IPS DF 6.9 (cell line): ENCODE measurements at regions not wholly inside any gene's neighbourhood (a gene's known extent, or its start where the extent isn't known, plus 50 kb on each side); places are given as distances from the start of the nearest gene placed in this dataset.

Source experiments
- DNase-seq: peaks from one replicate; pipeline ENCODE4 v3.0.0-alpha.2; 2013; ENCODE audit warnings: low read depth, low spot score
- H3K27ac ChIP-seq: one replicate; pipeline ENCODE4 v1.5.1; 2013; ENCODE audit warnings: low read length, control low read depth
- H3K27me3 ChIP-seq: 2 replicates; pipeline ENCODE4 v1.6.1; 2013; ENCODE audit warnings: mild to moderate bottlenecking, low read length; ENCODE audit not compliant: control insufficient read depth, insufficient read depth
- H3K36me3 ChIP-seq: 2 replicates; pipeline ENCODE4 v1.6.1; 2013; ENCODE audit warnings: low read length; ENCODE audit not compliant: control insufficient read depth, insufficient read depth
- H3K4me1 ChIP-seq: 2 replicates; pipeline ENCODE4 v1.6.1; 2013; ENCODE audit warnings: low read length; ENCODE audit not compliant: control insufficient read depth, insufficient read depth
- H3K4me3 ChIP-seq: 2 replicates; pipeline ENCODE4 v1.5.1; 2013; ENCODE audit warnings: mild to moderate bottlenecking, low read length
- H3K9me3 ChIP-seq: 2 replicates; pipeline ENCODE4 v1.6.1; 2013; ENCODE audit warnings: low read length, inconsistent platforms; ENCODE audit not compliant: control insufficient read depth, insufficient read depth
- WGBS: extraction: QIAGEN DNeasy Blood & Tissue Kit; methylation state at CpG from one replicate; pipeline ENCODE4 v1.1.7; 2013; ENCODE audit warnings: mixed read lengths, missing lambda C conversion rate; ENCODE audit not compliant: insufficient read length, insufficient coverage; 5-methylcytosine and 5-hydroxymethylcytosine counted together

GRCh38 chr7:45387837-45388236 is 186.3 kb upstream of the ADCY1 start:
- Histone ChIP-seq H3K27me3 (no peaks in the 10 kb centered on the region), H3K36me3 (no peaks in the 10 kb centered on the region), H3K4me1 (no peaks in the 10 kb centered on the region), H3K27ac (no peak overlapping the region), H3K4me3 (no peak overlapping the region), H3K9me3 (no peaks in the 10 kb centered on the region)
- no CpG with 5 or more reads among the region's 4 CpGs for WGBS
- no peak for DNase-seq

- H3K27ac ChIP-seq = no peak overlapping the region
- no peak for DNase-seq
- H3K4me1 ChIP-seq = no peaks in the 10 kb centered on the region
- H3K36me3 ChIP-seq = no peaks in the 10 kb centered on the region
- H3K27me3 ChIP-seq = no peaks in the 10 kb centered on the region
- no peak overlapping the region for H3K4me3 ChIP-seq
- H3K9me3 ChIP-seq = no peaks in the 10 kb centered on the region
- no CpG with 5 or more reads among the region's 7 CpGs for WGBS
These were observed 184.9 kb upstream of the ADCY1 start for GRCh38 chr7:45389073-45389872.

- no peak for DNase-seq
- Histone ChIP-seq H3K4me1 (no peaks in the 10 kb centered on the region), H3K4me3 (no peak overlapping the region), H3K36me3 (no peaks in the 10 kb centered on the region), H3K9me3 (no peaks in the 10 kb centered on the region), H3K27ac (no peak overlapping the region), H3K27me3 (no peaks in the 10 kb centered on the region)
- no CpG with 5 or more reads among the region's 4 CpGs for WGBS
These were observed 184.0 kb upstream of the ADCY1 start for GRCh38 chr7:45390180-45390579.

- no peak for DNase-seq
- Histone ChIP-seq H3K27me3 (no peaks in the 10 kb centered on the region), H3K9me3 (no peaks in the 10 kb centered on the region), H3K4me1 (no peaks in the 10 kb centered on the region), H3K4me3 (no peak overlapping the region), H3K36me3 (no peaks in the 10 kb centered on the region), H3K27ac (no peak overlapping the region)
- WGBS = no CpG with 5 or more reads among the region's 5 CpGs
These were observed 183.4 kb upstream of the ADCY1 start for GRCh38 chr7:45390731-45391130.

GRCh38 chr7:45391618-45392451 is 182.3 kb upstream of the ADCY1 start:
- H3K27ac ChIP-seq = no peak overlapping the region
- no CpG with 5 or more reads among the region's 38 CpGs for WGBS
- H3K9me3 ChIP-seq = no peaks in the 10 kb centered on the region
- no peaks in the 10 kb centered on the region for H3K27me3 ChIP-seq
- H3K36me3 ChIP-seq = no peaks in the 10 kb centered on the region
- no peaks in the 10 kb centered on the region for H3K4me1 ChIP-seq
- DNase-seq = no peak
- no peak overlapping the region for H3K4me3 ChIP-seq

DNA sequence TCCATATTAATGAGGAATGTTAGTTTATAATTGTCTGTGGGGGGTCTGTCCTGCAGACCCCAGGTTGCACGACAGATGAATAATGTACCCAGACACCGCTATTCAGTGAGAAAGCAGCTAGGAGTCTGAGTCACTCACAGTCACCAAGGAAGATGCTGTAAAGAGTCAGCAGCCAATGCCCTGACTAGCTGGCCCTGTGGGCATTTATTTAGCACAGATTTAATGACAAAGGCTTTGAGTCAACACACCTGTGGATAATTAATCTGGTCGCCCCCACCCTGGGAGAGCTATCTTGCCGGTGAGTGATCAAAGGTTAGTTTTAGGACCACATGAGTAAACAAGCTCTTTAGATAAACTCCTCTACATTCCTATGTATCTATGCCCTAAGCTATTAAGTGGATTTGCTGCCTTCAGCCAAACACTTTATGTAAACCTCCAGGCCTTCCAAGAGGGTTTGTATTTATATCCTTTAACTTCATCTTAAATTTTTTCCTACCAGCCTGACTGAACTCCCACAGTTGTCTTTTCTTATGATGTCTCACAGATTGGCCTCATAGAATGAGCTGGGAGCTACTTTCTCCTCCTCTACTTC is 180.0 kb upstream of the ADCY1 start:
- DNase-seq = no peak
- H3K27me3 ChIP-seq = no peaks in the 10 kb centered on the region
- no CpG with 5 or more reads among the region's 4 CpGs for WGBS

DNA sequence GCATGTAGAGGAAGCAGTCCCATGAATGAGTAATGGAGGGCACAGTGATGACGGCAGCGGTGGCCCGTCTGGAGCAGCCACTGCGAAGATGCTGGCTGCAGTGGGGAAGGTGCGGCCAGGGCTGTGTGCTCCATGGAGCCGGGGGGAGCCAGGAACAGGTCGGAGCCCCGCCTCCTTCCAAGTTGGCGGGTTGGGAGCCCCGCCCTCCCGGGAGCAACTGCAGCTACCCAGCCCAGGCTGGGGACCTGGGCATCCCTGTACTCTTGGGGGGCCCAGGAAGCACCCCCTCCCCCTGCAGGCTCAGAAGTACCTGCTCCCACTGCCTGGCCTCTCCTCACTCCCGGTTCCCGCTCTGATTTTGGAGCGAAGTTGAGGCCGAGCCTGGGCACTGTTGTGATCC is 175.1 kb upstream of the ADCY1 start:
- DNase-seq = no peak
- H3K27me3 ChIP-seq = no peaks in the 10 kb centered on the region
- H3K36me3 ChIP-seq = no peaks in the 10 kb centered on the region
- peaks cover 2% of the 10 kb centered on the region; the same call in 1 of the 2 replicates for H3K4me1 ChIP-seq
- H3K27ac ChIP-seq = no peak overlapping the region
- H3K4me3 ChIP-seq = no peak overlapping the region
- no peaks in the 10 kb centered on the region for H3K9me3 ChIP-seq
- WGBS = no CpG with 5 or more reads among the region's 15 CpGs

More for the DNA sequence above, 180.0 kb upstream of the ADCY1 start:
- Histone ChIP-seq H3K27ac (no peak overlapping the region), H3K4me3 (no peak overlapping the region), H3K36me3 (no peaks in the 10 kb centered on the region), H3K4me1 (no peaks in the 10 kb centered on the region), H3K9me3 (no peaks in the 10 kb centered on the region)

DNA sequence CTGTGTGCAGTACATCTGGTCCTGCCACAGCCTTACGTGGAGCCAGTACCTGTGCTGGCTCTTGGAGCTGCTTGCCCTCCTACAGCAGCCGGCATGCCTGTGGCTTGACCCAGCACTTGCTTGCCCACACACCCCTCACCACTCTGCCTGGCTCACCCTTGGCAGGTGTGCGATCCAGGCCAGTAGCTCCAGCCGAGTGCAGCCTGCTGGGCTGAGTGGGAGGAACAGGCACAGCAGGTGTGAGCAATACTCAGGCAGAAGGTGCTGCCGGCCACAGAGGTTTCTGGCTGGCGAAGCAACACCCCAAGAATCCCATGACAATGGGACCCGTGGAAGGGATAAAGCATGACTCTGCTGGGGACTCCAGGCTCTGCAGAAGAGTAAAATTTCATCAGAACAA is 173.5 kb upstream of the ADCY1 start:
- no peak for DNase-seq
- Histone ChIP-seq H3K36me3 (no peaks in the 10 kb centered on the region), H3K4me3 (no peak overlapping the region), H3K27me3 (no peaks in the 10 kb centered on the region), H3K9me3 (no peaks in the 10 kb centered on the region), H3K27ac (no peak overlapping the region), H3K4me1 (peaks cover 2% of the 10 kb centered on the region; the same call in 1 of the 2 replicates)
- WGBS = no CpG with 5 or more reads among the region's 7 CpGs

DNA sequence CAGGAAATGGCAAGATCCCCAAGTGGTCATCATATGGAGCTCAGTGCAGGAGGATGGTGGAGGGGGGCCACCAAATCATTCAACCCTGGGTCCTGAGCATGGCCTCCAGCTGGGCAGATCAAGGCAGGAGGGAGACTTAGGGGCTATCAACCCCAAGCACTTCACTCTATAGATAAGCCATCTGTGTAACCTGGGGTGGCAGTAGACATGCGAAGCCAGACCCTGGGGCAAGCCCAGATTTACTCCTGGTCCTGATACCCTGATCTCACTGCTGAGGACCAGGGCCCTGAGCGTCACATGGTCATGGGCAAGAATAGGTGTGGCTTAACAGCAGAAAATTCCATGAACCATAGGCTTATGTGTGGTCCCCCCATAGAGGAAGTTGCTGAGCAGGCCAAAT is 173.0 kb upstream of the ADCY1 start:
- no CpG with 5 or more reads among the region's 2 CpGs for WGBS
- H3K27ac ChIP-seq = no peak overlapping the region
- no peaks in the 10 kb centered on the region for H3K9me3 ChIP-seq
- no peak overlapping the region for H3K4me3 ChIP-seq
- H3K27me3 ChIP-seq = no peaks in the 10 kb centered on the region
- peaks cover 2% of the 10 kb centered on the region; the same call in 1 of the 2 replicates for H3K4me1 ChIP-seq
- H3K36me3 ChIP-seq = no peaks in the 10 kb centered on the region
- no peak for DNase-seq

GRCh38 chr7:45401851-45402250 is 172.3 kb upstream of the ADCY1 start:
- no peaks in the 10 kb centered on the region for H3K36me3 ChIP-seq
- H3K4me3 ChIP-seq = no peak overlapping the region
- DNase-seq = no peak
- no peaks in the 10 kb centered on the region for H3K9me3 ChIP-seq
- WGBS = no CpG with 5 or more reads among the region's 1 CpG
- peaks cover 2% of the 10 kb centered on the region; the same call in 1 of the 2 replicates for H3K4me1 ChIP-seq
- H3K27me3 ChIP-seq = no peaks in the 10 kb centered on the region
- H3K27ac ChIP-seq = no peak overlapping the region
